CMK (cell line): ENCODE measurements at regions not wholly inside any gene's neighbourhood (a gene's known extent, or its start where the extent isn't known, plus 50 kb on each side); places are given as distances from the start of the nearest gene placed in this dataset.
"Not testable (repeated sequence)": the region's sequence is repeated elsewhere in the genome, so short reads cannot be mapped to it uniquely, and the experiment has no call there.

Experiments
- DNase-seq: peaks from one replicate; pipeline ENCODE4 v3.0.0-alpha.2; 2010; ENCODE audit warnings: low read depth

GRCh38 chr2:117523267-117523666, 291.2 kb upstream of the DDX18 start:
- DNase-seq = no peak

GRCh38 chr2:117523711-117524238, 290.7 kb upstream of the DDX18 start:
- DNase-seq = no peak

DNA sequence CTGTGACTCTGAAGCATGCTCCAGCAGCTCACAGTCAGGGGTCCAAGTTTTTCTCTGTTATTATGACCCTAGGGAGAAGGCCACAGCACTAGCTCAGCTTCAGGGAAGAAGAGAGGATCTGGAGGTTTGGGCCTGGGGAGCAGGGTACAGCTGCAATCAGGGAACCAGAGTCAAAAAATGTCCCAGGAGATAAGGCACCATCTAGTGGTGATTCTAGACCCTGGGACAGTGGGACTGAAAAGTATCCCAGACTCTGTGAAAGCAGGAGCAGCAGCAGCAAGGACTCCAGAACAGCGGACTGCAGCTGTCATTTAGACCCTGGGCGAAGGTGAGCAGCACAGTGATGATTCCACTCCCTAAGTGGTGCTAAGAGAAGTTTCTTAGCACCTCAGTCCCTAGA, 278.4 kb upstream of the DDX18 start:
- no peak for DNase-seq

DNA sequence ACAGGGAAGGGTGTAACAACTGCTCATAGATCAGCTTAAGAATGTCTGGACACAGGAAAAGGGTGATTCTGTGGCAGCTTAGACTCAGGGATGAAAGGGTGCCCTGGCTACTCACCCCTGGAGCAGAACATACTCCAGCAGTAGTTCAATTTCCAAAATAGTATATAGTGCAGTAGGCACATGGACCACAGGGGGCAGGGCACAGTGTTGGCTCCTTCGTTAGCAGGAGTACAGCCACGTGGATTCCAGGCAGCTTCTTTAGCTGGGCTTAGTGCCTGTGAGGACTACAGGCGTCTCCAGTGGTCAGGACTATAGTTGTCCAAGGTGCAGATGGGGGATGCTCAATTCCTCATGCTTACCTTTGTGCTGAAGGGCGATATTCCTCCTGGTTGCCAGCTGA, 277.5 kb upstream of the DDX18 start:
- no peak for DNase-seq

GRCh38 chr2:117551858-117552257, 262.6 kb upstream of the DDX18 start:
- DNase-seq = no peak

DNA sequence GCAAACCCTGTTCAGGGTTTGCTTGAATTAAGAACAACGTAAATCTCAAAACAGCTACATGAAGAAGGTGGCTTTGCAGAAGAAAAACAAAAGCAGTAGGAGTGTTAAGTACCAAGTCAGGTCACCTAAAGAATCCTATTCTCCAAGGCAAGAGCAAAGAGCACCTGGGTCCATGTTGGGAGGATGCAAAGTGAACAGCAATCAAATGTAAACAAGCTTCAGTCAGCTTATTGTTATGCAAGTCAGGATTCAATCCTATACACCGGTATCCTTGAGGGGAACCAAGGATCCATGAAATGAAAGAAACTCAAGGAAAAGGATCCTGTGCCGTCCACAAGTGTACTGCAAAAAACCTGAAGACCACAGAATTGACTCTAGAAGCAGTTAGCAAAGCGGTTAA, 261.0 kb upstream of the DDX18 start:
- DNase-seq = no peak

DNA sequence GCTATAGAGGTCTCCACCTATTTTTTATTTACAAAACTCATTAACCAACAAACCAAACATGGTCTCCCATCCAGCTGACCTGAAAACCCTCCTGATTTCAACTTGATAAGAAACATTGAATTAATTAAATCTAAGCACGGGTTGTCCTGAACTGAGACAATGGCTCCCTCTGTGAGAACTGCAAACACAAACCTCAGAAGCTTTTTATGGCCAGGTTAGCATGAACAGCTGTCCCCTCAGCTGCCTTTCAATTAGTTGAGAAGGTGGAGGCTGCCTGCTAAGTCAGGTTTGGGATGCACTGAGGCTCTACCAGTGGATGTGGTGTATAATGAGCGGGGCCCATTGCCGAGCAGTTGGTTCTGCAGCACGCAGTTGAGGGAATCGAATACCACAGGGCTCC, 258.5 kb upstream of the DDX18 start:
- DNase-seq = no peak

- no peak for DNase-seq
Measured at GRCh38 chr2:117557626-117558025, 256.9 kb upstream of the DDX18 start.

DNA sequence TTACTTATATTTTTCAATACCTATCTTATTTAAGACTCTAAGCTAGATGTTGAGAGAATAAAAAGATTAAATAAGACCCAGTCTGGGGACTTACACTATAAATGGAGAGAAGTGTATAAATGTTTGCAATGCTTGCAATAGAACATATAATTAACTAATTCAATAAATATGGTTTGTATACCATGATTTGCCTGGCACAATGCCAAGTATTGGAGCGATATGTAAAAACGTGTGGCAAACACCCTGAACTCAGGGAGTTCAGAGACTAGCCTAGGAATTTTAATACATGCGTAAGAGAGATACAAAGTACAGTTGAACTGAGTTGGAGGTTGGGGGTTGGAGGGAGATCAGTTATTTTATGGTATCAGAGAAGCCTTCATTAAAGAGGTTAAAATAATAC, 251.8 kb upstream of the DDX18 start:
- DNase-seq = no peak

DNA sequence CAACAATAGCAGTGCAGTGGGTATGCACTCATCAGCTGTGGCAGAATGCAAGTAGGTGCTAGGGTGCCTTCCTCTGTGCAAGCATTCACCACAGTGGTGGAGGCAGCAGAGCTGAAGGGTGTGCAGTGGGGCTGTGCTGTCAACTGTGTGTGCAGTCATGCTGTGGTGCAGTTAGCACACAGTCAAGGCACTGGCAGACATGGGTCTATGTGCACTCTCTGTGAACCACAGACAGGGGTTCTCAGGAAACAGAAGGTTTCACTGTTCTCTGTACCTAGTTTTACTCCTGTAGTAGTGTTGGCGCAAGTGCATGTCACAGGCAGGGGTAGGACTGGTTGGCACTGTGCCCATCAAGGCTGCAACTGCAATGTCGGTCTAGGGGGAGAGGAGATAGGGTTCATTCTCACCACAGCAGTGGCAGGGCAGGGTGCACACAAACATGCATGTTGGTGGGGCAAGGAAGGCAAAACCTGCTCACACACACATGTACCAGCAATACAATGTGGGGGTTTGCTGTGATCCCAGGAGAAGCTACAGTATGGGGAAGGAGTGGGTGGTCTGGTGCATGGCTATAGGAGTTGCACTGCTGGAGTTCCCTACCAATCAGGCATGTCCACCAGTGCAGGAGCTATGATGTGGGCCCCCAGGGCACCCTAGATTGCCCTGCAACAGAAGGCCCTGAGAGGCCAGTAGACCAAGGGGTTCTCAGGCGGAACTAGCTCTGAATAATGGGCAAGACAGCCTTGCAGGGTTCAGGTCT, 242.7 kb upstream of the DDX18 start:
- no peak for DNase-seq

DNA sequence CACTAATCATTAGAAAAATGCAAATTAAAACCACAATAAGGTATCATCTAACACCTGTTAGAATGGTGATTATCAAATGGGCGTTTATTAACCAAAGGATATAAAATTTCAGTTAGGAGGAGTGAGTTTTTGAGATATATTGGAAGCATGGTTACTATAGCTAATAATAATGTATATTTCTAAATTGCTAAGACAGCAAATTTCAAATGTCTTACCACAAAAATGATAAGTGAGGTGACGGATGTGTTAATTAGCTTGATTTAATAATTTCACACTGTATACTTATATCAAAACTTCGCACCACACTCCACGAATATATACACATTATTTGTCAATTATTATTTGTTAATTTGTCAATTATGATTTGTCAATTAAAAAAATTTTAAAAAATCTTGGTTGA, 227.2 kb upstream of the DDX18 start:
- DNase-seq = no peak

DNA sequence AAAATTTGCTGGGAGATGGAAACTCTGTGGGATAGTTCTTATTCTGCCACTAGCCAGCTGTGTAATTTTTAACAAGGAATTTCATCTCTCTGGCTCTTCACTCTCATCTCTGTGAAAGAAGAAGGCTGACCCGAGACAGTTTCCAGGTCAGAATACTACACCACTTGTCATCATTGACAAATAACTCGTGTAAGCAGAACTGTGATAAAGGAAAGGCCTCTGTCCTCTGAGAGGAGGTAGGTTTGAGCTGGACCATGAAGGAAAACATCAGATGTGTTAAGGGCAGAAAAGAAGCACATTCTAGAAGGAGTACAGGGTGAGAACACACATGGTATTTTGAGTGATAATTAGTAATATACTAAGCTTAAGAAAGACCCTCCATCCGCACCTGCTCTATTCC, 211.4 kb upstream of the DDX18 start:
- DNase-seq = no peak

DNA sequence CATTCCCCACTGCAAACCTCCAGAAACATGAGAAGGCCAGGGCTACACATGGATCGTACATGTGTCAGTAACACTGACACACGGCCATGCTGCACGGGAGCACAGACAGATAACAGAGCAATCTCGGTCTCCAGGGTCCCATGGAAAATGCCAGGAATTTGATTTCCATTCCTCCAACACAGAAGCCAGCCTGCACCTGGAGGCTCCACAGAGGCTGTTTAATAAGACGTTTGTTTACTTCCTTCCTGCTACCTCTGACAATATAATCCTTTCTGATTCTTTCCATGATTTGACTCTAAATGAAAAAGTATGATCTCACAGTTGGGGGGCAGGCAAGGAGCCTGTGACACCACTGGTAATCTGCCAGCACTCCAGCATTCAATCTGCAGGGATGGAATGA, 210.9 kb upstream of the DDX18 start:
- no peak for DNase-seq

GRCh38 chr2:117607202-117607601, 207.3 kb upstream of the DDX18 start:
- DNase-seq = no peak

GRCh38 chr2:117613101-117613500, 201.4 kb upstream of the DDX18 start:
- no peak for DNase-seq

- no peak for DNase-seq
Measured at GRCh38 chr2:117614296-117614695, 200.2 kb upstream of the DDX18 start.

DNA sequence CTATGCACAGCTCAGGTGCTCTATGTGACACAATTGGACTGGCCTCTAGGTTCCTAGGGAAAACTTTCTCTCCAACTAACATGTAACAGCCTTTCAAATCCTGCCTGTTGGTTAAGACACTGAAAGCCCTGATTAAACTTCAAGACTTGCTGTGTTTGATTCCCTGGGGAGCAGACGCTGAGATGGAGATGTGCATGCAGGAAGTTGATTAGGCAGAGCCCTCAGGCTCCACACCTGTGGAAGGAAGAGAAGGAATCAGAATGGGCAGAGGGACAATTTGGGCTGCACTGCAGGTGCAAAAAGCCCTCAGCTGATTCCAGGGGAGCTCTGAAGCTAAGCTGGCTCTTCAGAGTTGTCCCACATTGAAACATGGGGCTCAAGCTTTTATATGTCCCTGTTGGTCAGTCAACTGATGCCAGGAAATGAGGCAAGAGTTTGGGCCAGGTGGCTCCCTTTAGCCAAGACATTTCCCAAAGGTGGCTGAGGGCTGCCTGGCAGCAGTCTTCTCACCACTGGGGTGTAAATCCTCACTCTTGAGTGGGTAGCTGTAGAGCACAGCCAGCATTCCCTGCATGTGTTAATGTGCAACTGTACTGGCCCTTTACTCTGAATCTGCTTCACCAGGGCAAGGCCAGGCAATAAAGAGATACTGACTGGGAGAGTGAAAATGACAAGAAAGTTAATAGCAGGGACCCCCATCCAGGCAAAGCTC, 199.5 kb upstream of the DDX18 start:
- no peak for DNase-seq

DNA sequence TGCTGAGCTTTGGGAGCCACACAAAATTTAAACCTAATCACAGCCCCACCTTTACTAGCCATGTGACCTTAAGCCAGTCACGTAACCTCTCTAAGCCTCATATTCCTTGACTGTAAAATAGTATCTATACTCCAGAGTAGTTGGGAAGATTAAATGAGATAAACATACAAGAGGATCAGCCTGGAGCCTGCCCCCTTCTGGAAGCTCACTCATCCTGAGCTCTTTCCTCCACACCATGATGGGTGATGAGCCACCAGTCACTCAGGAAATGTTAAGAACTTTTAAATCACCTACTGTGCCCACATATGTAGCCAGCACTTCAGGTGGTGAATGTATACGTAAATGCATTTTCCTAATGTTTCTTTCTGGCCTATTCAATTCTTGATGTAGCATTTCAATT, 195.9 kb upstream of the DDX18 start:
- no peak for DNase-seq

DNA sequence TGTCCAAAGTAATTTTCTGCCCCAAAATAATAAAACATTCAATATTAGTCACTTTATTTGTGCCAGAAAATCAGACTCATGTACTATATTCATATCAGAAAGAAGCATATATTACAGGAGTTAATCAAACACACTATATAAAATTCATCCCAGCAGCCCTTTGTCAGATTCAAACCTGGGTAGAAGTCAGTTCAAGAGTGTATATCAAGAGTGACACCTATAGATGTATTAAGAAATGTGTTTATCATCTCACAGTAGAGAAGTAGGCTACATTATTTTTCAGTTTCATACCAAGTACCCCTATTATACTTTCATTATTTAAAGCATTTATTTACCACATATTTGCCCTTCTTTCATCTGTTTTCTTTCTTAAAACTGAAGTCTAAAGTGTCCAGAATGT, 193.2 kb upstream of the DDX18 start:
- DNase-seq = no peak

DNA sequence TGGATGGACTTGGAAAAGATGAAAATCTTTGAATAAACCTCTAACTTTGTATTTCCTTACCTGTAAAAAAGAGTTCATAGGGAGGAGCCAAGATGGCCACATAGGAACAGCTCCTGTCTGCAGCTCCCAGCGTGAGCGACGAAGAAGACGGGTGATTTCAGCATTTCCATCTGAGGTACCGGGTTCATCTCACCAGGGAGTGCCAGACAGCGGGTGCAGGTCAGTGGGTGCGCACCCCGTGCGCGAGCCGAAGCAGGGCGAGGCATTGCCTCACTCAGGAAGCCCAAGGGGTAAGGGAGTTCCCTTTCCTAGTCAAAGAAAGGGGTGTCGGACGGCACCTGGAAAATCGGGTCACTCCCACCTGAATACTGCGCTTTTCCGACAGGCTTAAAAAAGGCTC, 191.3 kb upstream of the DDX18 start:
- not testable (repeated sequence) for DNase-seq

- DNase-seq = no peak
Measured at GRCh38 chr2:117631152-117631945, 183.1 kb upstream of the DDX18 start.

GRCh38 chr2:117635481-117635880, 179.0 kb upstream of the DDX18 start:
- DNase-seq = no peak

DNA sequence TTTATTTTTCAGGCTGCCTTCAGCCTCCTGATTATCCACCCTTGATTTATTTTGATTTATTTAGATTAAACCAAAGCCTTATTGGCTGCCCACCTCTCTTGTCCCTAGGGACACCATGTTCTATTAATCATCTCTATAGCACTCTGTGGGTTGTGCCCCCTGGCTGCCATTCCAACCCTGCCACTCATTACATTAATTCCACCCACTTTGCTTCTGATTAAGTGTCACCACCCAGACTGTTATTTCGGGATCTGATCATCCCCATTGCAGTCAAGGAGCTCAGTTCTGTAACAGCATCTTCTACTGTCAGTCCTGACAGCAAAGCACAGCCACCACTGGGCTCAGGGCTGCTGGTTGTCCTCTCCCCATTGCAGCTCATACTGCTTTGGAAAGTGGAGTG, 175.1 kb upstream of the DDX18 start:
- no peak for DNase-seq
